ENCODE measurements at regions not wholly inside any gene's neighbourhood (a gene's known extent, or its start where the extent isn't known, plus 50 kb on each side); places are given as distances from the start of the nearest gene placed in this dataset.

GRCh38 chr10:35889971-35890675 is 248.0 kb upstream of the FZD8 start:
- no peak for TF ChIP-seq CTCF (IDR thresholded peaks at IDR 0.05)
- TF ChIP-seq POLR2A (IDR thresholded peaks at IDR 0.05) = no peak
- H3K4me3 ChIP-seq = no peak overlapping the region
- H3K27me3 ChIP-seq = no peaks in the 10 kb centered on the region
- H3K36me3 ChIP-seq = no peaks in the 10 kb centered on the region
- intact Hi-C loops (cut with DNase I) = no loop called here
- peaks cover 0 to 10% (median 0%) of the 10 kb centered on the region in 3 donors for H3K4me1 ChIP-seq
- H3K9me3 ChIP-seq = no peaks in the 10 kb centered on the region
- WGBS, 2 donors = 78 to 83% methylated on average over 14 of the region's 14 CpGs
- no peak for DNase-seq
- no peak overlapping the region for H3K27ac ChIP-seq

GRCh38 chr10:35889226-35889625 is 247.1 kb upstream of the FZD8 start:
- TF ChIP-seq CTCF (IDR thresholded peaks at IDR 0.05) (no peak), POLR2A (IDR thresholded peaks at IDR 0.05) (no peak)
- 66 to 77% methylated on average over 2 of the region's 2 CpGs for WGBS, 2 donors
- peaks cover 0 to 13% (median 3%) of the 10 kb centered on the region in 3 donors for H3K4me1 ChIP-seq
- H3K4me3 ChIP-seq = no peak overlapping the region
- no peak overlapping the region for H3K27ac ChIP-seq
- no peaks in the 10 kb centered on the region for H3K36me3 ChIP-seq
- no peaks in the 10 kb centered on the region for H3K27me3 ChIP-seq
- H3K9me3 ChIP-seq = no peaks in the 10 kb centered on the region
- no peak for DNase-seq
- intact Hi-C loops (cut with DNase I) = no loop called here

- intact Hi-C loops (cut with DNase I) = no loop called here
These were observed 246.3 kb upstream of the FZD8 start for GRCh38 chr10:35888400-35888799.

GRCh38 chr10:35887685-35888084 is 245.6 kb upstream of the FZD8 start:
- no peaks in the 10 kb centered on the region for H3K9me3 ChIP-seq
- no peak overlapping the region for H3K4me3 ChIP-seq
- peaks cover 0 to 13% (median 3%) of the 10 kb centered on the region in 3 donors for H3K4me1 ChIP-seq
- DNase-seq = no peak
- H3K36me3 ChIP-seq = no peaks in the 10 kb centered on the region
- intact Hi-C loops (cut with DNase I) = no loop called here
- 34 to 44% methylated on average over 6 of the region's 6 CpGs for WGBS, 2 donors
- TF ChIP-seq CTCF (IDR thresholded peaks at IDR 0.05) = no peak
- no peaks in the 10 kb centered on the region for H3K27me3 ChIP-seq
- no peak overlapping the region for H3K27ac ChIP-seq

More at GRCh38 chr10:35888400-35888799, 246.3 kb upstream of the FZD8 start:
- 78 to 93% methylated on average over 4 to 5 of the region's 5 CpGs for WGBS, 2 donors
- Histone ChIP-seq H3K4me1 (peaks cover 0 to 13% (median 3%) of the 10 kb centered on the region in 3 donors), H3K36me3 (no peaks in the 10 kb centered on the region), H3K27ac (no peak overlapping the region), H3K4me3 (no peak overlapping the region), H3K27me3 (no peaks in the 10 kb centered on the region), H3K9me3 (no peaks in the 10 kb centered on the region)
- DNase-seq = no peak
- no peak for TF ChIP-seq POLR2A (IDR thresholded peaks at IDR 0.05)
- no peak for TF ChIP-seq CTCF (IDR thresholded peaks at IDR 0.05)

GRCh38 chr10:35885076-35885475 is 243.0 kb upstream of the FZD8 start:
- no peak overlapping the region for H3K27ac ChIP-seq
- no peak for TF ChIP-seq CTCF (IDR thresholded peaks at IDR 0.05)
- TF ChIP-seq POLR2A (IDR thresholded peaks at IDR 0.05) = no peak
- WGBS, 2 donors = 43 to 52% methylated on average over 5 of the region's 5 CpGs
- intact Hi-C loops (cut with DNase I) = no loop called here
- H3K27me3 ChIP-seq = no peaks in the 10 kb centered on the region
- no peaks in the 10 kb centered on the region for H3K36me3 ChIP-seq
- no peaks in the 10 kb centered on the region for H3K9me3 ChIP-seq
- DNase-seq = no peak
- H3K4me1 ChIP-seq = peaks cover 0 to 13% (median 3%) of the 10 kb centered on the region in 3 donors
- no peak overlapping the region for H3K4me3 ChIP-seq
